HCT116 (cell line): ENCODE measurements at regions not wholly inside any gene's neighbourhood (a gene's known extent, or its start where the extent isn't known, plus 50 kb on each side); places are given as distances from the start of the nearest gene placed in this dataset.

Experiments used
- ATAC-seq: fragments of 200-7000 bp; cut with Tn5 transposase; 2 replicates; pipeline ENCODE4 v1.9.1; 2020; ENCODE audit warnings: mild to moderate bottlenecking, moderate library complexity
- BruUV-seq: library from RNA; stranded (reverse); fragments of 400-500 nt; replicated peaks from 2 replicates; lab custom pipeline; 2021; lab: Mats Ljungman, UMichigan
- CTCF ChIA-PET: fragments of 300-600 bp; sonication (Branson Sonifier 250); formaldehyde crosslinking; loops from one replicate; lab custom pipeline; 2021; ENCODE audit warnings: antibody characterized with exemption; lab: Charles Lee
- POLR2A ChIA-PET: fragments of 300-600, 350-600 bp; sonication (Branson Sonifier 250); formaldehyde crosslinking; loops from one replicate; lab custom pipeline; 2021; ENCODE audit warnings: antibody characterized with exemption; lab: Charles Lee
- RAD21 ChIA-PET, 2 experiments: fragments of 300-600 bp; sonication (Branson Sonifier 250); formaldehyde crosslinking; loops; one replicate each; lab custom pipeline; 2023; ENCODE audit warnings: low total read pairs in 2 of 2; ENCODE audit not compliant: uncharacterized antibody in 2 of 2, unreplicated experiment in 2 of 2, low non-redundant PET in 1 of 2; lab: Charles Lee
- DNase-seq: peaks from one replicate; pipeline ENCODE4 v3.0.0-alpha.2; 2010; ENCODE audit warnings: low read depth, low spot score
- H2AFZ ChIP-seq: fragments of 200-600 bp; shearing (Covaris generic), sonication (generic); 2 replicates; pipeline ENCODE4 v1.6.1; 2017; ENCODE audit warnings: low read depth, mixed run types, mixed read lengths, antibody characterized with exemption, low read length; ENCODE audit not compliant: poor library complexity, severe bottlenecking
- H3K27ac ChIP-seq: 2 replicates; pipeline ENCODE4 v1.5.1; 2012; ENCODE audit warnings: low read depth, low read length
- H3K27me3 ChIP-seq: fragments of 200-600 bp; sonication (generic); 2 replicates; pipeline ENCODE4 v1.6.1; 2016; ENCODE audit warnings: mixed run types, low read length, mixed read lengths; ENCODE audit not compliant: insufficient read depth
- H3K36me3 ChIP-seq, 2 experiments: fragments of 200-500 bp in 1 of 2; fragments of 200-600 bp in 1 of 2; sonication (Bioruptor generic) in 1 of 2; sonication (generic) in 1 of 2; 2 replicates each; pipeline versions ENCODE4 v1.5.1 to v1.6.1; 2014 to 2016; ENCODE audit warnings: low read length in 2 of 2, inconsistent platforms in 1 of 2, mixed read lengths in 1 of 2, mixed run types in 1 of 2; ENCODE audit not compliant: insufficient read depth in 2 of 2, control insufficient read depth in 1 of 2
- H3K4me1 ChIP-seq, 2 experiments: fragments of 200-600 bp in 1 of 2; sonication (generic) in 1 of 2; 2 replicates each; pipeline versions ENCODE4 v1.5.1 to v1.6.1; 2012 to 2017; ENCODE audit warnings: low read length in 2 of 2, inconsistent platforms in 1 of 2, mild to moderate bottlenecking in 1 of 2, mixed read lengths in 1 of 2, mixed run types in 1 of 2, moderate library complexity in 1 of 2; ENCODE audit not compliant: insufficient read depth in 2 of 2, control insufficient read depth in 1 of 2
- H3K4me2 ChIP-seq: fragments of 200-600 bp; sonication (generic); 2 replicates; pipeline ENCODE4 v1.6.1; 2017; ENCODE audit warnings: mixed run types, low read length, mixed read lengths
- H3K4me3 ChIP-seq, 2 experiments: fragments of 200-600 bp in 1 of 2; sonication (generic) in 1 of 2; replicated peaks in 1 of 2; 2 replicates each; pipeline ENCODE4 v1.5.1; 2011 to 2016; ENCODE audit warnings: low read length in 2 of 2, control low read depth in 1 of 2, low read depth in 1 of 2, mild to moderate bottlenecking in 1 of 2, mixed read lengths in 1 of 2, mixed run types in 1 of 2
- H3K79me2 ChIP-seq: fragments of 200-600 bp; sonication (generic); 2 replicates; pipeline ENCODE4 v1.6.1; 2017; ENCODE audit warnings: mild to moderate bottlenecking, mixed run types, low read length, moderate library complexity, mixed read lengths; ENCODE audit not compliant: insufficient read depth
- H3K9ac ChIP-seq: fragments of 200-600 bp; sonication (generic); 2 replicates; pipeline ENCODE4 v1.6.1; 2016; ENCODE audit warnings: low read length, mixed read lengths
- H3K9me2 ChIP-seq: fragments of 200-600 bp; sonication (generic), shearing (Covaris generic); 2 replicates; pipeline ENCODE4 v1.6.1; 2017; ENCODE audit warnings: mixed run types, mild to moderate bottlenecking, moderate library complexity; ENCODE audit not compliant: insufficient read depth
- H3K9me3 ChIP-seq, 2 experiments: fragments of 200-500 bp in 1 of 2; fragments of 200-600 bp in 1 of 2; sonication (Bioruptor generic) in 1 of 2; sonication (generic) in 1 of 2; 2 replicates each; pipeline ENCODE4 v1.6.1; 2014 to 2017; ENCODE audit warnings: low read length in 2 of 2, mixed read lengths in 2 of 2, inconsistent platforms in 1 of 2, low read depth in 1 of 2, mild to moderate bottlenecking in 1 of 2, mixed run types in 1 of 2, moderate library complexity in 1 of 2; ENCODE audit not compliant: control insufficient read depth in 1 of 2, insufficient read depth in 1 of 2
- H4K20me1 ChIP-seq: fragments of 200-600 bp; sonication (generic), shearing (Covaris generic); 2 replicates; pipeline ENCODE4 v1.6.1; 2017; ENCODE audit warnings: mixed run types, mild to moderate bottlenecking, moderate library complexity; ENCODE audit not compliant: insufficient read depth
- ATF3 ChIP-seq: IDR thresholded peaks from 2 replicates; pipeline ENCODE4 v1.6.1; 2012
- CBX3 ChIP-seq: IDR thresholded peaks from 2 replicates; pipeline ENCODE4 v1.6.1; 2012; ENCODE audit warnings: low read depth
- CTCF ChIP-seq, 3 experiments: fragments of 200-600 bp in 1 of 3; sonication (generic) in 1 of 3; IDR thresholded peaks in 2 of 3; conservative IDR thresholded peaks in 1 of 3; 2 replicates each; pipeline ENCODE4 v1.5.1; 2012 to 2017; ENCODE audit warnings: low read depth in 2 of 3, low read length in 2 of 3, antibody characterized with exemption in 1 of 3, borderline replicate concordance in 1 of 3, control low read depth in 1 of 3, mild to moderate bottlenecking in 1 of 3, mixed read lengths in 1 of 3, mixed run types in 1 of 3, moderate library complexity in 1 of 3; ENCODE audit not compliant: insufficient read depth in 1 of 3
- ELF1 ChIP-seq: IDR thresholded peaks from 2 replicates; pipeline ENCODE4 v1.6.1; 2012; ENCODE audit warnings: low read depth, borderline replicate concordance
- EZH2 ChIP-seq: fragments of 200-600 bp; sonication (generic); IDR thresholded peaks from 2 replicates; pipeline ENCODE4 v1.6.1; 2017; ENCODE audit warnings: antibody characterized with exemption, mixed run types
- FOSL1 ChIP-seq: IDR thresholded peaks from 2 replicates; pipeline ENCODE4 v1.6.1; 2012; ENCODE audit warnings: low read depth
- MAX ChIP-seq: IDR thresholded peaks from 2 replicates; pipeline ENCODE4 v1.6.1; 2012
- POLR2A ChIP-seq: IDR thresholded peaks from 2 replicates; pipeline ENCODE4 v1.7.0; 2011; ENCODE audit warnings: borderline replicate concordance; ENCODE audit not compliant: insufficient read depth, insufficient read length; ENCODE audit errors: extremely low read depth
- POLR2AphosphoS5 ChIP-seq: IDR thresholded peaks from 2 replicates; pipeline ENCODE4 v1.6.1; 2011; ENCODE audit warnings: mild to moderate bottlenecking, low read depth, low read length, moderate library complexity
- SIN3A ChIP-seq: IDR thresholded peaks from 2 replicates; pipeline ENCODE4 v1.6.1; 2012; ENCODE audit warnings: low read depth
- SP1 ChIP-seq: IDR thresholded peaks from 2 replicates; pipeline ENCODE4 v1.6.1; 2012; ENCODE audit warnings: low read depth
- SRF ChIP-seq: IDR thresholded peaks from 2 replicates; pipeline ENCODE4 v1.6.1; 2012; ENCODE audit warnings: low read depth
- TCF7L2 ChIP-seq: IDR thresholded peaks from 2 replicates; pipeline ENCODE4 v1.7.0; 2011; ENCODE audit warnings: borderline replicate concordance, inconsistent platforms; ENCODE audit not compliant: insufficient read depth, insufficient read length; ENCODE audit errors: extremely low read depth
- YY1 ChIP-seq: IDR thresholded peaks from 2 replicates; pipeline ENCODE4 v1.6.1; 2011; ENCODE audit warnings: low read length, low read depth, moderate library complexity, mild to moderate bottlenecking; ENCODE audit not compliant: insufficient replicate concordance; ENCODE audit errors: extremely low read depth
- ZNF274 ChIP-seq: fragments of 200-500 bp; sonication (Bioruptor generic); IDR thresholded peaks from 2 replicates; pipeline ENCODE4 v1.6.1; 2014; ENCODE audit warnings: mild to moderate bottlenecking, low read depth, low read length, inconsistent platforms
- intact Hi-C: fragments of 100-400 bp; cut with micrococcal nuclease; formaldehyde crosslinking; loops from 2 replicates; pipeline ENCODE4 v1.10.0; 2022

GRCh38 chr10:88162852-88163251, 299.4 kb downstream of the PTEN start:
- Histone ChIP-seq H3K4me1 (peaks cover 0 to 14% of the 10 kb centered on the region in 2 experiments; a peak in 2 of 4 replicates), H3K9me2 (no peaks in the 10 kb centered on the region), H4K20me1 (no peaks in the 10 kb centered on the region), H3K36me3 (no peaks in the 10 kb centered on the region), H3K9me3 (no peaks in the 10 kb centered on the region), H3K79me2 (no peaks in the 10 kb centered on the region), H2AFZ (no peak overlapping the region), H3K9ac (no peak overlapping the region), H3K4me2 (no peak overlapping the region), H3K4me3 (no peak overlapping the region), H3K27me3 (no peaks in the 10 kb centered on the region), H3K27ac (no peak overlapping the region)
- TF ChIP-seq SRF = no peak
- no peak for TF ChIP-seq EZH2
- TF ChIP-seq CTCF (IDR thresholded peaks at IDR 0.05 in 2 of 3, conservative IDR thresholded peaks at IDR 0.05 in 1 of 3; ENCODE audit: borderline replicate concordance in 1 of 3, insufficient read depth in 1 of 3, low read depth in 2 of 3, low read length in 2 of 3) = no peak
- no peak for TF ChIP-seq MAX
- no peak for TF ChIP-seq POLR2A
- no peak for TF ChIP-seq YY1
- no peak for TF ChIP-seq POLR2AphosphoS5
- no peak for TF ChIP-seq CBX3
- no peak for TF ChIP-seq SIN3A
- no peak for TF ChIP-seq FOSL1
- TF ChIP-seq TCF7L2 = no peak
- no peak for TF ChIP-seq ZNF274
- TF ChIP-seq SP1 = no peak
- no peak for TF ChIP-seq ELF1
- no peak for TF ChIP-seq ATF3
- no peak for DNase-seq
- RAD21 ChIA-PET = no interaction called here
- BruUV-seq = no TSS peak
- intact Hi-C loops = no loop called here
- CTCF ChIA-PET = no interaction called here
- no peak for ATAC-seq
- POLR2A ChIA-PET = no interaction called here
